Thoracic aorta (tissue), 2 donors: ENCODE measurements at regions not wholly inside any gene's neighbourhood (a gene's known extent, or its start where the extent isn't known, plus 50 kb on each side); places are given as distances from the start of the nearest gene placed in this dataset.

ENCODE experiments used
- ATAC-seq: fragments of 150-250 bp; one replicate; pipeline ENCODE4 v1.8.0; 2017; ENCODE audit warnings: low read depth; ENCODE audit not compliant: insufficient number of reproducible peaks, low FRiP score
- DNase-seq: peaks from one replicate; pipeline ENCODE4 v3.0.0-alpha.2; 2020; ENCODE audit warnings: low spot score
- H3K27ac ChIP-seq, 2 donors: fragments of 200-600 bp; sonication (generic); 1 replicate in 1 of 2; 2 replicates in 1 of 2; pipeline ENCODE4 v1.5.1; 2016; ENCODE audit warnings: mild to moderate bottlenecking in 2 of 2, moderate library complexity in 2 of 2
- H3K27me3 ChIP-seq: fragments of 200-600 bp; sonication (generic); replicated peaks from 2 replicates; pipeline ENCODE4 v1.6.0; 2016; ENCODE audit warnings: mild to moderate bottlenecking; ENCODE audit not compliant: insufficient read depth
- H3K36me3 ChIP-seq: fragments of 200-600 bp; sonication (generic); one replicate; pipeline ENCODE4 v1.5.1; 2016
- H3K4me1 ChIP-seq, 2 donors: fragments of 200-600 bp; sonication (generic); 1 replicate in 1 of 2; 2 replicates in 1 of 2; pipeline versions ENCODE4 v1.5.1 to v1.6.0; 2016; ENCODE audit warnings: low read depth in 2 of 2, mild to moderate bottlenecking in 1 of 2; ENCODE audit not compliant: control insufficient read depth in 1 of 2
- H3K4me3 ChIP-seq: fragments of 200-600 bp; sonication (generic); 2 replicates; pipeline ENCODE4 v1.5.1; 2016; ENCODE audit warnings: mild to moderate bottlenecking
- H3K9me3 ChIP-seq: fragments of 200-600 bp; sonication (generic); 2 replicates; pipeline ENCODE4 v1.5.1; 2016
- TF ChIP-seq, protein P1 (sequence below): fragments of 200-600 bp; sonication (generic); IDR thresholded peaks from one replicate; pipeline ENCODE4 v1.5.1; 2019; ENCODE audit warnings: antibody characterized with exemption

DNA sequence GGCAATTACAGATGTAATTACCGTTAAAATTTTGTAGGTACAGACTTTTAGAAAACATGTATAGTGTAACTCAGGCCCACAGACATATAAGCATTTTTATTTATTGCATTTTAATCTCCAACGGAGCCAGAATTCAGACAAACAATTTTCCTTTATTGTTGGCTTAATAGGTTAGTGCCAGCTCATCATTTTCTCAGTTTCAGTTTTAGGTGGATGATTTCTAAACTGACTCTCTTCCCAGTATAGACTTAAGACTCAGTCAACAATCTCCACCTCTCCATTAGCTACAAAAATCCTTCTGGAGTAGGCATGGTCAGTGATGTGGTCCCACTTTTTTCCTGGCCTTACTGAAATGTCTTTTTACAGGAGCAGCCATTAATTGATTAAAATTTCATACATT lies 994.6 kb downstream of the TBL1XR1 start:
- H3K9me3 ChIP-seq = peaks cover 7% of the 10 kb centered on the region
- H3K27ac ChIP-seq = no peak overlapping the region
- no peak overlapping the region for H3K4me3 ChIP-seq
- no peaks in the 10 kb centered on the region for H3K27me3 ChIP-seq
- H3K36me3 ChIP-seq = no peaks in the 10 kb centered on the region
- H3K4me1 ChIP-seq = peaks cover 0 to 7% of the 10 kb centered on the region in 2 donors
- ATAC-seq = no peak
- DNase-seq = no peak
- TF ChIP-seq, protein P1, sequence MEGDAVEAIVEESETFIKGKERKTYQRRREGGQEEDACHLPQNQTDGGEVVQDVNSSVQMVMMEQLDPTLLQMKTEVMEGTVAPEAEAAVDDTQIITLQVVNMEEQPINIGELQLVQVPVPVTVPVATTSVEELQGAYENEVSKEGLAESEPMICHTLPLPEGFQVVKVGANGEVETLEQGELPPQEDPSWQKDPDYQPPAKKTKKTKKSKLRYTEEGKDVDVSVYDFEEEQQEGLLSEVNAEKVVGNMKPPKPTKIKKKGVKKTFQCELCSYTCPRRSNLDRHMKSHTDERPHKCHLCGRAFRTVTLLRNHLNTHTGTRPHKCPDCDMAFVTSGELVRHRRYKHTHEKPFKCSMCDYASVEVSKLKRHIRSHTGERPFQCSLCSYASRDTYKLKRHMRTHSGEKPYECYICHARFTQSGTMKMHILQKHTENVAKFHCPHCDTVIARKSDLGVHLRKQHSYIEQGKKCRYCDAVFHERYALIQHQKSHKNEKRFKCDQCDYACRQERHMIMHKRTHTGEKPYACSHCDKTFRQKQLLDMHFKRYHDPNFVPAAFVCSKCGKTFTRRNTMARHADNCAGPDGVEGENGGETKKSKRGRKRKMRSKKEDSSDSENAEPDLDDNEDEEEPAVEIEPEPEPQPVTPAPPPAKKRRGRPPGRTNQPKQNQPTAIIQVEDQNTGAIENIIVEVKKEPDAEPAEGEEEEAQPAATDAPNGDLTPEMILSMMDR = no peak

DNA sequence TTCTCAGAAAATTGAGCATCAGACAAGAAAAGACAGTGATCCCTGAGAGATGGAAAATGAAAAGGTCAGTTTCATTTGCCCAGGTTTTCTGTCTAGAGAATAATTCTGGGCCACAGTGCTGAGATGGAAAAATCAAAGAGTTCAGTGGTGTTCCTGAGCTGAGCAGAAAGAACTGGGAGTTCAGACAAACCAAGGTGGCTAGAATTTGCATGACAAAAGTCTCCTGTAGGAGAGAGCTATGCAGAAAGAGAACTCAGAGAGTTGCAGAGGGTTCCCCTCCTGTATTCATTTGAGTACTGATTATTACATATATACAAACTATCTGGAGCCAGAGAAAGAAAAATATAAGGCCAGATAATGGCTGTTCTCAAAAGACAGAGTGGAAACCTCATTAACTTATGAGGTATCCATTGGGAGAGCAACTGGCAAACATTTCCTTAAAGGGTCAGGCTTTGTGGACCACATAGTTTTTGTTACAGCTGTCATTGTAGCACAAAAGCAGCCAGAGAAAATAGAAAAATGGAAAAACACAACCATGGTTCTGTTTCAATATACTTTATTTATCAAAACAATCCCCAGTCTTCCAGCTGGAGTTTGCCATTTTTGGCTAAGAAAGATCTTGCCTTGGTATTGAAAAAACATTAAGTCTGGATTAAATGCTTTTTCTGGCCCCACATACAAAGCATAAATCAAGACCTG lies 1004.1 kb downstream of the TBL1XR1 start:
- peaks cover 22% of the 10 kb centered on the region for H3K9me3 ChIP-seq
- H3K27ac ChIP-seq = peak overlapping the region; percentile 81 to 88
- DNase-seq = no peak
- H3K4me3 ChIP-seq = no peak overlapping the region
- no peaks in the 10 kb centered on the region for H3K27me3 ChIP-seq
- ATAC-seq = no peak
- H3K36me3 ChIP-seq = no peaks in the 10 kb centered on the region
- TF ChIP-seq, protein P1 = no peak
- peaks cover 0 to 4% of the 10 kb centered on the region in 2 donors for H3K4me1 ChIP-seq

DNA sequence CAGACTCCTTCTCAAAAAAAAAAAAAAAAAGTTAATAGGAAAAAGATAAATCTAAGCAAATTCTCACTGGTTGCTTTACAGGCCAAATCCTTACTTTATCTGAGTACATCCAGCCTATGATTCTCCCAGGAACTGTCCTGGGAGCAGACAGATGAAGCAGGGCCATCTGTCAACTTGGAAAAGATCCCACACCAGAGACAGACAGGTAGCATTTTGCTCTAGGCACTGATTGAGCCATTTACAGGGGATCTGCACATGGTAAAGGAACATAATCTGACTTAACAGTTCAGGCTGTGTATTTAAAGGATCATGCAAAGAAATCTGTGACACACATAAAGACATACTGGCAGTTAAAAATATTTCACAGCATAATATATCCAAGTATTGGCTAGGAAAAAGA lies 1006.5 kb downstream of the TBL1XR1 start:
- H3K4me3 ChIP-seq = no peak overlapping the region
- ATAC-seq (no peak), DNase-seq (no peak)
- H3K27me3 ChIP-seq = no peaks in the 10 kb centered on the region
- H3K36me3 ChIP-seq = no peaks in the 10 kb centered on the region
- no peak overlapping the region for H3K27ac ChIP-seq
- peaks cover 5% of the 10 kb centered on the region for H3K9me3 ChIP-seq
- TF ChIP-seq, protein P1 = no peak
- H3K4me1 ChIP-seq = peaks cover 0 to 4% of the 10 kb centered on the region in 2 donors

DNA sequence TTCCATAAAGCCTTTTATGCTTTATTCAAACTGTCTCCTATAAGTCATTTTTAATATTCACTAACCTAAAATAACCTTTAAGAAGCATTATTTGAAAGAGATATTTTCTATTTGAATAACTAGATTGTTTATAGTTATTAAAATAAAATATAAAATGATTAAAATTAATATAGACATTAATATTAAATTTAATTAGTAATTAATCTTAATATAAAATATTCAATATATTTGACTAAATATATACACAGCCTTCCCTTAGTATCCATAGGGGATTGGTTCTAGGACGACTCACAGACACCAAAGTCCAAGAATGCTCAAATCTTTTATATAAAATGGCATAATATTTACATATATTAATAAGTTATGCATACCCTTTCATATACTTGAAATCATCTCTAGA lies 1014.1 kb downstream of the TBL1XR1 start:
- no peaks in the 10 kb centered on the region for H3K4me1 ChIP-seq
- no peak overlapping the region for H3K4me3 ChIP-seq
- no peak for ATAC-seq
- no peaks in the 10 kb centered on the region for H3K9me3 ChIP-seq
- TF ChIP-seq, protein P1 = no peak
- no peak for DNase-seq
- H3K27me3 ChIP-seq = no peaks in the 10 kb centered on the region
- no peak overlapping the region for H3K27ac ChIP-seq
- no peaks in the 10 kb centered on the region for H3K36me3 ChIP-seq

DNA sequence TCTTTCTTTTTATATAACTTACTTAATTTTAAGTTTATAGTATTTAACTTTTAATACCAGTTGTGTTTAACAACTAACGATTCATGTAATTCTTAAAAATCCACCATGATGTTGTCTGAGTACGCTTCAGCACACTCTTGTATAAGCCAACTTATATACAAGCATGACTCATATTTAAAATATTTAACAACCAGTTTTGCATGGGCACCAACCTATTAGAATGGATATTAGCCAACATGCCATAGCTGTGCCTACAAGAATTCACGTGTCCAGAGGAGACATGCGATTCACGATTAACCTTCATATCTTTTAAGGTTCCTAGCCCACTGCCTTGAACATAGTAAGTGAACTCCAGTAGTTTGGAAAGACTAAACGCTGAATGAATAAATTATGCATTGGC lies 1023.2 kb downstream of the TBL1XR1 start:
- Histone ChIP-seq H3K4me3 (no peak overlapping the region), H3K27ac (no peak overlapping the region), H3K27me3 (no peaks in the 10 kb centered on the region), H3K9me3 (no peaks in the 10 kb centered on the region), H3K36me3 (no peaks in the 10 kb centered on the region), H3K4me1 (no peaks in the 10 kb centered on the region)
- DNase-seq = no peak
- ATAC-seq = no peak
- TF ChIP-seq, protein P1 = no peak
